IPS DF 4.7 (cell line): ENCODE measurements at regions not wholly inside any gene's neighbourhood (a gene's known extent, or its start where the extent isn't known, plus 50 kb on each side); places are given as distances from the start of the nearest gene placed in this dataset.
"Not testable (repeated sequence)": the region's sequence is repeated elsewhere in the genome, so short reads cannot be mapped to it uniquely, and the experiment has no call there.

Experiments used
- DNase-seq: peaks from one replicate; pipeline ENCODE4 v3.0.0-alpha.2; 2013; ENCODE audit warnings: low spot score; ENCODE audit errors: extremely low read depth

GRCh38 chr2:217013926-217014325 lies 154.1 kb upstream of the TNP1 start:
- DNase-seq = no peak

- no peak for DNase-seq
Measured at GRCh38 chr2:217011576-217011975, 151.7 kb upstream of the TNP1 start.

- DNase-seq = no peak
Measured at GRCh38 chr2:217010173-217010572, 150.3 kb upstream of the TNP1 start.

- no peak for DNase-seq
Measured at GRCh38 chr2:217008794-217009193, 148.9 kb upstream of the TNP1 start.

- DNase-seq = no peak
Measured at GRCh38 chr2:217006217-217006616, 146.4 kb upstream of the TNP1 start.

- no peak for DNase-seq
Measured at GRCh38 chr2:217004656-217005055, 144.8 kb upstream of the TNP1 start.

- no peak for DNase-seq
Measured at GRCh38 chr2:217001740-217002139, 141.9 kb upstream of the TNP1 start.

- no peak for DNase-seq
Measured at GRCh38 chr2:217000406-217000805, 140.5 kb upstream of the TNP1 start.

GRCh38 chr2:216996279-216996845 lies 136.5 kb upstream of the TNP1 start:
- no peak for DNase-seq

- DNase-seq = no peak
Measured at GRCh38 chr2:216994353-216994854, 134.5 kb upstream of the TNP1 start.

- no peak for DNase-seq
Measured at GRCh38 chr2:216992056-216992675, 132.3 kb upstream of the TNP1 start.

- no peak for DNase-seq
Measured at GRCh38 chr2:216991563-216991962, 131.7 kb upstream of the TNP1 start.

GRCh38 chr2:216989340-216990129 lies 129.7 kb upstream of the TNP1 start:
- no peak for DNase-seq

GRCh38 chr2:216987252-216987821 lies 127.5 kb upstream of the TNP1 start:
- DNase-seq = no peak

- no peak for DNase-seq
Measured at GRCh38 chr2:216985658-216986141, 125.8 kb upstream of the TNP1 start.

GRCh38 chr2:216984937-216985336 lies 125.1 kb upstream of the TNP1 start:
- DNase-seq = no peak

- not testable (repeated sequence) for DNase-seq
Measured at GRCh38 chr2:216981951-216982350, 122.1 kb upstream of the TNP1 start.

GRCh38 chr2:216980510-216980909 lies 120.6 kb upstream of the TNP1 start:
- not testable (repeated sequence) for DNase-seq

- DNase-seq = no peak
Measured at GRCh38 chr2:216974321-216975302, 114.7 kb upstream of the TNP1 start.

- DNase-seq = no peak
Measured at GRCh38 chr2:216971593-216971992, 111.7 kb upstream of the TNP1 start.
